HepG2 (cell line): ENCODE measurements at regions not wholly inside any gene's neighbourhood (a gene's known extent, or its start where the extent isn't known, plus 50 kb on each side); places are given as distances from the start of the nearest gene placed in this dataset.

Source experiments
- CEBPB ChIP-seq: IDR thresholded peaks from 2 replicates; pipeline ENCODE4 v1.6.1; 2011; ENCODE audit warnings: low read depth, low read length, improper control_type of control experiment, borderline replicate concordance
- ERF ChIP-seq: IDR thresholded peaks from 2 replicates; pipeline ENCODE4 v1.6.1; 2018; ENCODE audit warnings: missing biosample characterization, missing genetic modification reagents
- FOSL2 ChIP-seq: sonication (generic); formaldehyde crosslinking; IDR thresholded peaks from 2 replicates; pipeline ENCODE4 v1.4.0; 2020; ENCODE audit warnings: missing genetic modification reagents
- HCFC1 ChIP-seq: fragments of 150-350 bp; IDR thresholded peaks from 2 replicates; pipeline ENCODE4 v1.6.1; 2014; ENCODE audit warnings: low read depth, low read length
- HDAC2 ChIP-seq: sonication (generic); formaldehyde crosslinking; IDR thresholded peaks from 2 replicates; pipeline ENCODE4 v1.4.0; 2020; ENCODE audit warnings: missing genetic modification reagents
- HNF4G ChIP-seq, 2 experiments: sonication (generic) in 1 of 2; formaldehyde crosslinking in 1 of 2; IDR thresholded peaks; 2 replicates each; pipeline versions ENCODE4 v1.4.0 to v1.6.1; 2011 to 2020; ENCODE audit warnings: borderline replicate concordance in 2 of 2, low read depth in 2 of 2, mild to moderate bottlenecking in 2 of 2, low read length in 1 of 2, missing genetic modification reagents in 1 of 2, moderate library complexity in 1 of 2
- KMT2B ChIP-seq: IDR thresholded peaks from 2 replicates; pipeline ENCODE4 v1.6.1; 2016; ENCODE audit warnings: missing genetic modification reagents, missing compliant biosample characterization
- MIER2 ChIP-seq: IDR thresholded peaks from 2 replicates; pipeline ENCODE4 v1.6.1; 2016; ENCODE audit warnings: missing biosample characterization, missing genetic modification reagents
- NR2C2 ChIP-seq: sonication (generic); formaldehyde crosslinking; IDR thresholded peaks from 2 replicates; pipeline ENCODE4 v1.4.0; 2020; ENCODE audit warnings: missing genetic modification reagents, mild to moderate bottlenecking, moderate library complexity, borderline replicate concordance
- NR2F1 ChIP-seq, 2 experiments: fragments of 450-650 bp in 1 of 2; formaldehyde crosslinking in 1 of 2; IDR thresholded peaks; 2 replicates each; pipeline versions ENCODE4 v1.5.0 to v1.6.1; 2016 to 2020; ENCODE audit warnings: mild to moderate bottlenecking in 1 of 2, missing compliant biosample characterization in 1 of 2, missing genetic modification reagents in 1 of 2, moderate library complexity in 1 of 2
- PHB2 ChIP-seq: fragments of 450-650 bp; IDR thresholded peaks from 2 replicates; pipeline ENCODE4 v1.6.1; 2018; ENCODE audit not compliant: partially characterized antibody
- PPARG ChIP-seq: conservative IDR thresholded peaks from 2 replicates; pipeline ENCODE4 v1.6.1; 2016; ENCODE audit warnings: missing biosample characterization, missing genetic modification reagents
- REPIN1 ChIP-seq: sonication (generic); formaldehyde crosslinking; IDR thresholded peaks from 2 replicates; pipeline ENCODE4 v1.8.0; 2022; ENCODE audit warnings: missing genetic modification reagents, low read depth, mild to moderate bottlenecking, borderline replicate concordance
- RXRB ChIP-seq: IDR thresholded peaks from 2 replicates; pipeline ENCODE4 v1.6.1; 2016; ENCODE audit warnings: borderline replicate concordance, missing genetic modification reagents, missing compliant biosample characterization
- SIX4 ChIP-seq: sonication (generic); formaldehyde crosslinking; IDR thresholded peaks from 2 replicates; pipeline ENCODE4 v1.4.0; 2020; ENCODE audit warnings: missing genetic modification reagents
- SOX5 ChIP-seq: IDR thresholded peaks from 2 replicates; pipeline ENCODE4 v1.6.1; 2016; ENCODE audit warnings: borderline replicate concordance
- TEAD3 ChIP-seq: optimal IDR thresholded peaks from 2 replicates; pipeline ENCODE3; 2016; ENCODE audit warnings: borderline replicate concordance
- THRA ChIP-seq: sonication (generic); formaldehyde crosslinking; IDR thresholded peaks from 2 replicates; pipeline ENCODE4 v1.4.0; 2020; ENCODE audit warnings: missing genetic modification reagents, borderline replicate concordance
- ZMYM3 ChIP-seq: sonication (generic); formaldehyde crosslinking; IDR thresholded peaks from 2 replicates; pipeline ENCODE4 v1.5.1; 2020; ENCODE audit warnings: mild to moderate bottlenecking, missing genetic modification reagents
- ZNF350 ChIP-seq: sonication (generic); formaldehyde crosslinking; IDR thresholded peaks from 2 replicates; pipeline ENCODE4 v1.4.0; 2020; ENCODE audit warnings: mild to moderate bottlenecking, low read depth, missing genetic modification reagents, borderline replicate concordance
- ZNF383 ChIP-seq: sonication (generic); formaldehyde crosslinking; IDR thresholded peaks from 2 replicates; pipeline ENCODE4 v1.4.0; 2020; ENCODE audit warnings: missing genetic modification reagents, mild to moderate bottlenecking, borderline replicate concordance
- ZNF549 ChIP-seq: sonication (generic); formaldehyde crosslinking; IDR thresholded peaks from 2 replicates; pipeline ENCODE4 v1.5.0; 2020; ENCODE audit warnings: missing genetic modification reagents
- ZNF652 ChIP-seq: IDR thresholded peaks from 2 replicates; pipeline ENCODE4 v1.6.1; 2016; ENCODE audit warnings: low read depth, borderline replicate concordance
- ZNF670 ChIP-seq: sonication (generic); formaldehyde crosslinking; IDR thresholded peaks from 2 replicates; pipeline ENCODE4 v1.8.0; 2022; ENCODE audit warnings: mild to moderate bottlenecking, missing genetic modification reagents, borderline replicate concordance
- ZNF703 ChIP-seq: sonication (generic); formaldehyde crosslinking; IDR thresholded peaks from 2 replicates; pipeline ENCODE4 v1.5.1; 2020; ENCODE audit warnings: missing genetic modification reagents, mild to moderate bottlenecking, moderate library complexity, borderline replicate concordance
- ZNF746 ChIP-seq: sonication (generic); formaldehyde crosslinking; IDR thresholded peaks from 2 replicates; pipeline ENCODE4 v1.8.0; 2022; ENCODE audit warnings: mild to moderate bottlenecking, missing genetic modification reagents
- TF ChIP-seq, protein P1 (sequence below): IDR thresholded peaks from 2 replicates; pipeline ENCODE4 v1.6.1; 2018; ENCODE audit warnings: missing genetic modification reagents
- TF ChIP-seq, protein P2 (sequence below): IDR thresholded peaks from 2 replicates; pipeline ENCODE4 v1.6.1; 2016; ENCODE audit warnings: low read depth, borderline replicate concordance
- TF ChIP-seq, protein P3 (sequence below): sonication (generic); formaldehyde crosslinking; IDR thresholded peaks from 2 replicates; pipeline ENCODE4 v1.4.0; 2020; ENCODE audit warnings: mild to moderate bottlenecking, missing genetic modification reagents

- peak; percentile 77 for TF ChIP-seq FOSL2 (CRISPR knock-in tag)
- TF ChIP-seq ZNF703 (CRISPR knock-in tag) = no peak
- TF ChIP-seq REPIN1 (CRISPR knock-in tag) = peak; percentile 61; the same call in 1 of the 2 replicates
- peak; percentile 91 to 94 for TF ChIP-seq NR2F1 (CRISPR knock-in tag; IDR thresholded peaks at IDR 0.05)
- TF ChIP-seq PPARG (CRISPR knock-in tag) = peak; percentile 92
- TF ChIP-seq ZNF670 = 0 out of 2 replicates have a peak, but pooled peaks have one; percentile 65
- TF ChIP-seq, protein P1, sequence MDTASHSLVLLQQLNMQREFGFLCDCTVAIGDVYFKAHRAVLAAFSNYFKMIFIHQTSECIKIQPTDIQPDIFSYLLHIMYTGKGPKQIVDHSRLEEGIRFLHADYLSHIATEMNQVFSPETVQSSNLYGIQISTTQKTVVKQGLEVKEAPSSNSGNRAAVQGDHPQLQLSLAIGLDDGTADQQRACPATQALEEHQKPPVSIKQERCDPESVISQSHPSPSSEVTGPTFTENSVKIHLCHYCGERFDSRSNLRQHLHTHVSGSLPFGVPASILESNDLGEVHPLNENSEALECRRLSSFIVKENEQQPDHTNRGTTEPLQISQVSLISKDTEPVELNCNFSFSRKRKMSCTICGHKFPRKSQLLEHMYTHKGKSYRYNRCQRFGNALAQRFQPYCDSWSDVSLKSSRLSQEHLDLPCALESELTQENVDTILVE = 0 out of 2 replicates have a peak, but pooled peaks have one; percentile 46
- TF ChIP-seq MIER2 = peak; percentile 73; the same call in 1 of the 2 replicates
- no peak for TF ChIP-seq ZNF350 (CRISPR knock-in tag)
- peak; percentile 77 for TF ChIP-seq NR2C2 (CRISPR knock-in tag)
- TF ChIP-seq ZNF652 (CRISPR knock-in tag) = no peak
- peak; percentile 88 for TF ChIP-seq HDAC2
- TF ChIP-seq KMT2B = peak; percentile 40; the same call in 1 of the 2 replicates
- TF ChIP-seq CEBPB = peak; percentile 94
- TF ChIP-seq, protein P2, sequence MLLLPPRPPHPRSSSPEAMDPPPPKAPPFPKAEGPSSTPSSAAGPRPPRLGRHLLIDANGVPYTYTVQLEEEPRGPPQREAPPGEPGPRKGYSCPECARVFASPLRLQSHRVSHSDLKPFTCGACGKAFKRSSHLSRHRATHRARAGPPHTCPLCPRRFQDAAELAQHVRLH = peak; percentile 76; the same call in 1 of the 2 replicates
- 0 out of 2 replicates have a peak, but pooled peaks have one; percentile 57 for TF ChIP-seq SIX4 (CRISPR knock-in tag)
- TF ChIP-seq PHB2 = no peak
- TF ChIP-seq, protein P3, sequence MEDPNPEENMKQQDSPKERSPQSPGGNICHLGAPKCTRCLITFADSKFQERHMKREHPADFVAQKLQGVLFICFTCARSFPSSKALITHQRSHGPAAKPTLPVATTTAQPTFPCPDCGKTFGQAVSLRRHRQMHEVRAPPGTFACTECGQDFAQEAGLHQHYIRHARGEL (CRISPR knock-in tag) = no peak
- TF ChIP-seq TEAD3 (CRISPR knock-in tag) = peak; percentile 86
- TF ChIP-seq ZNF383 (CRISPR knock-in tag) = no peak
- no peak for TF ChIP-seq ZNF549 (CRISPR knock-in tag)
- peak; percentile 87 for TF ChIP-seq SOX5 (CRISPR knock-in tag)
- no peak for TF ChIP-seq ZNF746 (CRISPR knock-in tag)
- peak; percentile 75 for TF ChIP-seq ERF (CRISPR knock-in tag)
- TF ChIP-seq HNF4G (IDR thresholded peaks at IDR 0.05; ENCODE audit: borderline replicate concordance, low read depth, low read length) = peak; percentile 66
- TF ChIP-seq HNF4G (CRISPR knock-in tag; IDR thresholded peaks at IDR 0.05; ENCODE audit: borderline replicate concordance, low read depth) = peak; percentile 54; the same call in 1 of the 2 replicates
- peak; percentile 77; the same call in 1 of the 2 replicates for TF ChIP-seq ZMYM3 (CRISPR knock-in tag)
- TF ChIP-seq RXRB (CRISPR knock-in tag) = peak; percentile 92
- no peak for TF ChIP-seq HCFC1
- peak; percentile 86; the same call in 1 of the 2 replicates for TF ChIP-seq THRA (CRISPR knock-in tag)
These were observed 337.4 kb downstream of the SRGAP2C start (continued) for GRCh38 chr1:121522061-121522759.
